HCT116 (cell line): ENCODE measurements at regions not wholly inside any gene's neighbourhood (a gene's known extent, or its start where the extent isn't known, plus 50 kb on each side); places are given as distances from the start of the nearest gene placed in this dataset.

Experiments used
- ATAC-seq: fragments of 200-7000 bp; cut with Tn5 transposase; 2 replicates; pipeline ENCODE4 v1.9.1; 2020; ENCODE audit warnings: mild to moderate bottlenecking, moderate library complexity
- BruUV-seq: library from RNA; stranded (reverse); fragments of 400-500 nt; replicated peaks from 2 replicates; lab custom pipeline; 2021; lab: Mats Ljungman, UMichigan
- CTCF ChIA-PET: fragments of 300-600 bp; sonication (Branson Sonifier 250); formaldehyde crosslinking; loops from one replicate; lab custom pipeline; 2021; ENCODE audit warnings: antibody characterized with exemption; lab: Charles Lee
- POLR2A ChIA-PET: fragments of 300-600, 350-600 bp; sonication (Branson Sonifier 250); formaldehyde crosslinking; loops from one replicate; lab custom pipeline; 2021; ENCODE audit warnings: antibody characterized with exemption; lab: Charles Lee
- RAD21 ChIA-PET, 2 experiments: fragments of 300-600 bp; sonication (Branson Sonifier 250); formaldehyde crosslinking; loops; one replicate each; lab custom pipeline; 2023; ENCODE audit warnings: low total read pairs in 2 of 2; ENCODE audit not compliant: uncharacterized antibody in 2 of 2, unreplicated experiment in 2 of 2, low non-redundant PET in 1 of 2; lab: Charles Lee
- DNase-seq: peaks from one replicate; pipeline ENCODE4 v3.0.0-alpha.2; 2010; ENCODE audit warnings: low read depth, low spot score
- H2AFZ ChIP-seq: fragments of 200-600 bp; shearing (Covaris generic), sonication (generic); 2 replicates; pipeline ENCODE4 v1.6.1; 2017; ENCODE audit warnings: low read depth, mixed run types, mixed read lengths, antibody characterized with exemption, low read length; ENCODE audit not compliant: poor library complexity, severe bottlenecking
- H3K27ac ChIP-seq: 2 replicates; pipeline ENCODE4 v1.5.1; 2012; ENCODE audit warnings: low read depth, low read length
- H3K27me3 ChIP-seq: fragments of 200-600 bp; sonication (generic); 2 replicates; pipeline ENCODE4 v1.6.1; 2016; ENCODE audit warnings: mixed run types, low read length, mixed read lengths; ENCODE audit not compliant: insufficient read depth
- H3K36me3 ChIP-seq, 2 experiments: fragments of 200-500 bp in 1 of 2; fragments of 200-600 bp in 1 of 2; sonication (Bioruptor generic) in 1 of 2; sonication (generic) in 1 of 2; 2 replicates each; pipeline versions ENCODE4 v1.5.1 to v1.6.1; 2014 to 2016; ENCODE audit warnings: low read length in 2 of 2, inconsistent platforms in 1 of 2, mixed read lengths in 1 of 2, mixed run types in 1 of 2; ENCODE audit not compliant: insufficient read depth in 2 of 2, control insufficient read depth in 1 of 2
- H3K4me1 ChIP-seq, 2 experiments: fragments of 200-600 bp in 1 of 2; sonication (generic) in 1 of 2; 2 replicates each; pipeline versions ENCODE4 v1.5.1 to v1.6.1; 2012 to 2017; ENCODE audit warnings: low read length in 2 of 2, inconsistent platforms in 1 of 2, mild to moderate bottlenecking in 1 of 2, mixed read lengths in 1 of 2, mixed run types in 1 of 2, moderate library complexity in 1 of 2; ENCODE audit not compliant: insufficient read depth in 2 of 2, control insufficient read depth in 1 of 2
- H3K4me2 ChIP-seq: fragments of 200-600 bp; sonication (generic); 2 replicates; pipeline ENCODE4 v1.6.1; 2017; ENCODE audit warnings: mixed run types, low read length, mixed read lengths
- H3K4me3 ChIP-seq, 2 experiments: fragments of 200-600 bp in 1 of 2; sonication (generic) in 1 of 2; replicated peaks in 1 of 2; 2 replicates each; pipeline ENCODE4 v1.5.1; 2011 to 2016; ENCODE audit warnings: low read length in 2 of 2, control low read depth in 1 of 2, low read depth in 1 of 2, mild to moderate bottlenecking in 1 of 2, mixed read lengths in 1 of 2, mixed run types in 1 of 2
- H3K79me2 ChIP-seq: fragments of 200-600 bp; sonication (generic); 2 replicates; pipeline ENCODE4 v1.6.1; 2017; ENCODE audit warnings: mild to moderate bottlenecking, mixed run types, low read length, moderate library complexity, mixed read lengths; ENCODE audit not compliant: insufficient read depth
- H3K9ac ChIP-seq: fragments of 200-600 bp; sonication (generic); 2 replicates; pipeline ENCODE4 v1.6.1; 2016; ENCODE audit warnings: low read length, mixed read lengths
- H3K9me2 ChIP-seq: fragments of 200-600 bp; sonication (generic), shearing (Covaris generic); 2 replicates; pipeline ENCODE4 v1.6.1; 2017; ENCODE audit warnings: mixed run types, mild to moderate bottlenecking, moderate library complexity; ENCODE audit not compliant: insufficient read depth
- H3K9me3 ChIP-seq, 2 experiments: fragments of 200-500 bp in 1 of 2; fragments of 200-600 bp in 1 of 2; sonication (Bioruptor generic) in 1 of 2; sonication (generic) in 1 of 2; 2 replicates each; pipeline ENCODE4 v1.6.1; 2014 to 2017; ENCODE audit warnings: low read length in 2 of 2, mixed read lengths in 2 of 2, inconsistent platforms in 1 of 2, low read depth in 1 of 2, mild to moderate bottlenecking in 1 of 2, mixed run types in 1 of 2, moderate library complexity in 1 of 2; ENCODE audit not compliant: control insufficient read depth in 1 of 2, insufficient read depth in 1 of 2
- H4K20me1 ChIP-seq: fragments of 200-600 bp; sonication (generic), shearing (Covaris generic); 2 replicates; pipeline ENCODE4 v1.6.1; 2017; ENCODE audit warnings: mixed run types, mild to moderate bottlenecking, moderate library complexity; ENCODE audit not compliant: insufficient read depth
- CBX3 ChIP-seq: IDR thresholded peaks from 2 replicates; pipeline ENCODE4 v1.6.1; 2012; ENCODE audit warnings: low read depth
- CEBPB ChIP-seq: IDR thresholded peaks from 2 replicates; pipeline ENCODE4 v1.6.1; 2012; ENCODE audit warnings: low read depth
- EGR1 ChIP-seq: IDR thresholded peaks from 2 replicates; pipeline ENCODE4 v1.6.1; 2012; ENCODE audit warnings: low read depth
- EZH2phosphoT487 ChIP-seq: fragments of 200-600 bp; IDR thresholded peaks from 2 replicates; pipeline ENCODE4 v1.6.1; 2018; ENCODE audit warnings: antibody characterized with exemption, borderline replicate concordance
- FOSL1 ChIP-seq: IDR thresholded peaks from 2 replicates; pipeline ENCODE4 v1.6.1; 2012; ENCODE audit warnings: low read depth
- JUND ChIP-seq: IDR thresholded peaks from 2 replicates; pipeline ENCODE4 v1.6.1; 2012
- POLR2A ChIP-seq: IDR thresholded peaks from 2 replicates; pipeline ENCODE4 v1.7.0; 2011; ENCODE audit warnings: borderline replicate concordance; ENCODE audit not compliant: insufficient read depth, insufficient read length; ENCODE audit errors: extremely low read depth
- POLR2AphosphoS5 ChIP-seq: IDR thresholded peaks from 2 replicates; pipeline ENCODE4 v1.6.1; 2011; ENCODE audit warnings: mild to moderate bottlenecking, low read depth, low read length, moderate library complexity
- RAD21 ChIP-seq: IDR thresholded peaks from 2 replicates; pipeline ENCODE4 v1.6.1; 2012; ENCODE audit warnings: low read depth, mild to moderate bottlenecking
- SIN3A ChIP-seq: IDR thresholded peaks from 2 replicates; pipeline ENCODE4 v1.6.1; 2012; ENCODE audit warnings: low read depth
- SRF ChIP-seq: IDR thresholded peaks from 2 replicates; pipeline ENCODE4 v1.6.1; 2012; ENCODE audit warnings: low read depth
- TCF7L2 ChIP-seq: IDR thresholded peaks from 2 replicates; pipeline ENCODE4 v1.7.0; 2011; ENCODE audit warnings: borderline replicate concordance, inconsistent platforms; ENCODE audit not compliant: insufficient read depth, insufficient read length; ENCODE audit errors: extremely low read depth
- YY1 ChIP-seq: IDR thresholded peaks from 2 replicates; pipeline ENCODE4 v1.6.1; 2011; ENCODE audit warnings: low read length, low read depth, moderate library complexity, mild to moderate bottlenecking; ENCODE audit not compliant: insufficient replicate concordance; ENCODE audit errors: extremely low read depth
- ZFX ChIP-seq: fragments of 450-650 bp; IDR thresholded peaks from 2 replicates; pipeline ENCODE4 v1.6.1; 2017
- intact Hi-C: fragments of 100-400 bp; cut with micrococcal nuclease; formaldehyde crosslinking; loops from 2 replicates; pipeline ENCODE4 v1.10.0; 2022
- TF ChIP-seq, protein P1 (sequence below): IDR thresholded peaks from 2 replicates; pipeline ENCODE4 v1.6.1; 2012
- TF ChIP-seq, protein P2 (sequence below): IDR thresholded peaks from 2 replicates; pipeline ENCODE4 v1.6.1; 2012; ENCODE audit warnings: low read depth
- TF ChIP-seq, protein P3 (sequence below), 3 experiments: fragments of 200-600 bp in 1 of 3; sonication (generic) in 1 of 3; IDR thresholded peaks in 2 of 3; conservative IDR thresholded peaks in 1 of 3; 2 replicates each; pipeline ENCODE4 v1.5.1; 2012 to 2017; ENCODE audit warnings: low read depth in 2 of 3, low read length in 2 of 3, antibody characterized with exemption in 1 of 3, borderline replicate concordance in 1 of 3, control low read depth in 1 of 3, mild to moderate bottlenecking in 1 of 3, mixed read lengths in 1 of 3, mixed run types in 1 of 3, moderate library complexity in 1 of 3; ENCODE audit not compliant: insufficient read depth in 1 of 3

DNA sequence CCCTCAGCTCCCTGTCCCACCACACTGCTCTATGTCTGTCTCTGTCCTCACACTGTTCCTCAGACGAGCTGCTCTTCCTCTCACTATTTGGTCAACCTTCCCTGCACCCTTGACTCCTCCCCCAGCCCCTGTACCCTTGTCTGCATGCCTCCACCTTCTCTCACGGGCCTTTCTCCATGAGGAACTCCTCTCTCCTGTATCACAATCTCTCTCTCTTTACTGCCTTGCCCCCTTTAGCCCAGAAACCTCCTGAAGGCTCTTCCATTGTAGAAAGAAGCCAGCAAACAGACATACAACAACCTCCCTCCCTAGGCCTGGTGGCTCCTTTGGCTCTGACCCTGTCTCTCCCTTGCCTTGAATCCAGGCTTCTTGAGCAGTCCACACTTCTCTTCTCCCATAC, 251.6 kb upstream of the CSF3R start:
- CTCF ChIA-PET, result no interaction called here
- TF ChIP-seq ZFX (no peak), FOSL1 (no peak), EZH2phosphoT487 (no peak), JUND (no peak), EGR1 (no peak), SRF (no peak), YY1 (no peak), TCF7L2 (no peak), SIN3A (no peak), POLR2AphosphoS5 (no peak), CBX3 (no peak), CEBPB (no peak), RAD21 (no peak), POLR2A (no peak)
- TF ChIP-seq, protein P1, sequence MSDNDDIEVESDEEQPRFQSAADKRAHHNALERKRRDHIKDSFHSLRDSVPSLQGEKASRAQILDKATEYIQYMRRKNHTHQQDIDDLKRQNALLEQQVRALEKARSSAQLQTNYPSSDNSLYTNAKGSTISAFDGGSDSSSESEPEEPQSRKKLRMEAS, result no peak
- TF ChIP-seq, protein P2, sequence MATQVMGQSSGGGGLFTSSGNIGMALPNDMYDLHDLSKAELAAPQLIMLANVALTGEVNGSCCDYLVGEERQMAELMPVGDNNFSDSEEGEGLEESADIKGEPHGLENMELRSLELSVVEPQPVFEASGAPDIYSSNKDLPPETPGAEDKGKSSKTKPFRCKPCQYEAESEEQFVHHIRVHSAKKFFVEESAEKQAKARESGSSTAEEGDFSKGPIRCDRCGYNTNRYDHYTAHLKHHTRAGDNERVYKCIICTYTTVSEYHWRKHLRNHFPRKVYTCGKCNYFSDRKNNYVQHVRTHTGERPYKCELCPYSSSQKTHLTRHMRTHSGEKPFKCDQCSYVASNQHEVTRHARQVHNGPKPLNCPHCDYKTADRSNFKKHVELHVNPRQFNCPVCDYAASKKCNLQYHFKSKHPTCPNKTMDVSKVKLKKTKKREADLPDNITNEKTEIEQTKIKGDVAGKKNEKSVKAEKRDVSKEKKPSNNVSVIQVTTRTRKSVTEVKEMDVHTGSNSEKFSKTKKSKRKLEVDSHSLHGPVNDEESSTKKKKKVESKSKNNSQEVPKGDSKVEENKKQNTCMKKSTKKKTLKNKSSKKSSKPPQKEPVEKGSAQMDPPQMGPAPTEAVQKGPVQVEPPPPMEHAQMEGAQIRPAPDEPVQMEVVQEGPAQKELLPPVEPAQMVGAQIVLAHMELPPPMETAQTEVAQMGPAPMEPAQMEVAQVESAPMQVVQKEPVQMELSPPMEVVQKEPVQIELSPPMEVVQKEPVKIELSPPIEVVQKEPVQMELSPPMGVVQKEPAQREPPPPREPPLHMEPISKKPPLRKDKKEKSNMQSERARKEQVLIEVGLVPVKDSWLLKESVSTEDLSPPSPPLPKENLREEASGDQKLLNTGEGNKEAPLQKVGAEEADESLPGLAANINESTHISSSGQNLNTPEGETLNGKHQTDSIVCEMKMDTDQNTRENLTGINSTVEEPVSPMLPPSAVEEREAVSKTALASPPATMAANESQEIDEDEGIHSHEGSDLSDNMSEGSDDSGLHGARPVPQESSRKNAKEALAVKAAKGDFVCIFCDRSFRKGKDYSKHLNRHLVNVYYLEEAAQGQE, result no peak
- TF ChIP-seq, protein P3, sequence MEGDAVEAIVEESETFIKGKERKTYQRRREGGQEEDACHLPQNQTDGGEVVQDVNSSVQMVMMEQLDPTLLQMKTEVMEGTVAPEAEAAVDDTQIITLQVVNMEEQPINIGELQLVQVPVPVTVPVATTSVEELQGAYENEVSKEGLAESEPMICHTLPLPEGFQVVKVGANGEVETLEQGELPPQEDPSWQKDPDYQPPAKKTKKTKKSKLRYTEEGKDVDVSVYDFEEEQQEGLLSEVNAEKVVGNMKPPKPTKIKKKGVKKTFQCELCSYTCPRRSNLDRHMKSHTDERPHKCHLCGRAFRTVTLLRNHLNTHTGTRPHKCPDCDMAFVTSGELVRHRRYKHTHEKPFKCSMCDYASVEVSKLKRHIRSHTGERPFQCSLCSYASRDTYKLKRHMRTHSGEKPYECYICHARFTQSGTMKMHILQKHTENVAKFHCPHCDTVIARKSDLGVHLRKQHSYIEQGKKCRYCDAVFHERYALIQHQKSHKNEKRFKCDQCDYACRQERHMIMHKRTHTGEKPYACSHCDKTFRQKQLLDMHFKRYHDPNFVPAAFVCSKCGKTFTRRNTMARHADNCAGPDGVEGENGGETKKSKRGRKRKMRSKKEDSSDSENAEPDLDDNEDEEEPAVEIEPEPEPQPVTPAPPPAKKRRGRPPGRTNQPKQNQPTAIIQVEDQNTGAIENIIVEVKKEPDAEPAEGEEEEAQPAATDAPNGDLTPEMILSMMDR (IDR thresholded peaks at IDR 0.05 in 2 of 3, conservative IDR thresholded peaks at IDR 0.05 in 1 of 3; ENCODE audit: borderline replicate concordance in 1 of 3, insufficient read depth in 1 of 3, low read depth in 2 of 3, low read length in 2 of 3), result no peak
- TF ChIP-seq, all 23 proteins: peak for 0
- Histone ChIP-seq H3K4me3 (no peak overlapping the region), H3K79me2 (no peaks in the 10 kb centered on the region), H3K36me3 (no peaks in the 10 kb centered on the region), H4K20me1 (no peaks in the 10 kb centered on the region), H3K9me2 (no peaks in the 10 kb centered on the region), H3K27me3 (peaks cover 41% of the 10 kb centered on the region), H3K4me1 (no peaks in the 10 kb centered on the region), H3K27ac (no peak overlapping the region), H3K9ac (no peak overlapping the region), H3K4me2 (no peak overlapping the region), H2AFZ (no peak overlapping the region), H3K9me3 (no peaks in the 10 kb centered on the region)
- no peak for DNase-seq
- RAD21 ChIA-PET, result interaction anchor here in 1 of 2 experiments (0.6 kb wide), 1 partner anchor 21 kb away, joined by 3 read pairs; no protein-coding TSS in a partner anchor
- intact Hi-C loops, result no loop called here
- POLR2A ChIA-PET, result no interaction called here
- ATAC-seq, result no peak
- BruUV-seq, result no TSS peak
